Calu3 (cell line): ENCODE measurements at regions not wholly inside any gene's neighbourhood (a gene's known extent, or its start where the extent isn't known, plus 50 kb on each side); places are given as distances from the start of the nearest gene placed in this dataset.
A peak's percentile ranks its signal among the peaks of the same experiment; 100 is the strongest.
"Not testable (repeated sequence)": the region's sequence is repeated elsewhere in the genome, so short reads cannot be mapped to it uniquely, and the experiment has no call there.

Source experiments
- BruUV-seq: library from RNA; stranded (reverse); fragments of 400-500 nt; replicated peaks from 2 replicates; lab custom pipeline; 2021; lab: Mats Ljungman, UMichigan
- CTCF ChIA-PET: fragments of 300-600 bp; sonication (Branson Sonifier 250); formaldehyde crosslinking; loops from one replicate; lab custom pipeline; 2022; ENCODE audit warnings: antibody characterized with exemption; lab: Charles Lee
- DNase-seq: peaks from one replicate; pipeline ENCODE4 v3.0.0; 2022
- H3K27ac Mint-ChIP-seq: one replicate; pipeline ENCODE4 v1.8.0; 2022; ENCODE audit warnings: mixed read lengths; ENCODE audit not compliant: unreplicated experiment
- H3K27me3 Mint-ChIP-seq: one replicate; pipeline ENCODE4 v1.8.0; 2022; ENCODE audit warnings: mixed read lengths; ENCODE audit not compliant: unreplicated experiment
- H3K36me3 Mint-ChIP-seq: one replicate; pipeline ENCODE4 v1.8.0; 2022; ENCODE audit warnings: mild to moderate bottlenecking, moderate library complexity, mixed read lengths; ENCODE audit not compliant: insufficient read depth, unreplicated experiment
- H3K4me1 Mint-ChIP-seq: one replicate; pipeline ENCODE4 v1.8.0; 2022; ENCODE audit warnings: mild to moderate bottlenecking, low read depth, mixed read lengths; ENCODE audit not compliant: unreplicated experiment
- H3K4me3 Mint-ChIP-seq: one replicate; pipeline ENCODE4 v1.8.0; 2022; ENCODE audit warnings: mild to moderate bottlenecking, low read depth, moderate library complexity, mixed read lengths; ENCODE audit not compliant: unreplicated experiment
- H3K9me3 Mint-ChIP-seq: one replicate; pipeline ENCODE4 v1.8.0; 2022; ENCODE audit warnings: low read depth, mixed read lengths; ENCODE audit not compliant: unreplicated experiment
- intact Hi-C: fragments of 100-400 bp; cut with micrococcal nuclease; formaldehyde crosslinking; loops from one replicate; pipeline ENCODE4 v1.10.0; 2022; ENCODE audit not compliant: unreplicated experiment

GRCh38 chr1:148679050-148679786 is 69.4 kb upstream of the NUDT4B start:
- H3K4me1 Mint-ChIP-seq, DNase-seq, H3K27ac Mint-ChIP-seq, CTCF ChIA-PET, H3K9me3 Mint-ChIP-seq, H3K36me3 Mint-ChIP-seq, H3K4me3 Mint-ChIP-seq, H3K27me3 Mint-ChIP-seq, intact Hi-C loops, BruUV-seq: not testable (repeated sequence)

DNA sequence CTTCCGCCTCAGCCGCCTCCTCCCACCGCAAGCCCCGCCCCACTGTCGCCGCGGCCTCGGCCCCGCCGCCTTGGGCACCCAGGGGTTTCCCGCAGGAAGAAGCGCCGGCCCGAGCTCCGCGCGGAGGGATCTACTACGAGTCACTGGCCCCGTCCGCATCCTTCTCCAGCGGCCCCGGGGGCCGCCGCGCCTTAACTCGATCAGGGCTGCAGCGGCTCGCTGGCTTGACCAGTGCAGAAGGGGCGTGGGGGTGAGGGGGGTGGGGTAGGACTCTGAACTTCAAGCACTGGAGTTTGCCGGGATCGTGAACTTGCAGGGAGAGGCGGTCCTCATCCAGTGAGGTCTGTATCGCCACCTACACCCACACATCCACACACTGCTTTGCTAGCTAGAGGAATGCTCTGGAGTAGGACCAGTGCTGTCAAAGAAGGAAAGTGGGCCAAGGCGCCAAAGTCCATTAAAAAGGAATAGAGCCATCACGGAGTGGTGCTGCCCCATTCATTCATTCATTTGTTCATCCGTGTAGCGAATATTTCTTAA is 68.7 kb upstream of the NUDT4B start:
- H3K27ac Mint-ChIP-seq, DNase-seq, H3K36me3 Mint-ChIP-seq, H3K9me3 Mint-ChIP-seq, H3K27me3 Mint-ChIP-seq, intact Hi-C loops, CTCF ChIA-PET, H3K4me1 Mint-ChIP-seq, H3K4me3 Mint-ChIP-seq: not testable (repeated sequence)
- TSS peak; percentile 51 for BruUV-seq

DNA sequence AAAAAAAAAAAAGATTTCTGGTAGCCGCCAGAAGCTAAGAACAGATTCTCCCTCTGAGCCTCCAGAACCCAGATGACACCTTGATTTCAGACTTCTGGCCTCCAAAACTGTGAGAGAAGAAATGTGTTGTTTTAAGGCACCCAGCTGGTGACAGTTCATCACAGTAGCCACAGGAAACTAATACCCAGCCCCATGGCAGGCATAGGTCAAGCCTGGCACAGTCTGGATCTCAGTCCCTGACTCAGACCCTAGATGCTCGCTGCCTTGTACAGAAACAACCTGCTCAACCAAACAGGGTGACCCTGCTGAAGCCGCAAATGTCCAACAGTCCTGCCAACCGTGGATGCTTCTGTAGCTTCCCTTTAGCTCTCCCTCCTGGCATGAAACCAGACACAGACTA is 61.8 kb upstream of the NUDT4B start:
- CTCF ChIA-PET, H3K27ac Mint-ChIP-seq: not testable (repeated sequence)

GRCh38 chr1:148687376-148687775 is 61.2 kb upstream of the NUDT4B start:
- H3K27ac Mint-ChIP-seq, H3K36me3 Mint-ChIP-seq, BruUV-seq, H3K4me1 Mint-ChIP-seq, H3K27me3 Mint-ChIP-seq, intact Hi-C loops, H3K9me3 Mint-ChIP-seq, DNase-seq, H3K4me3 Mint-ChIP-seq, CTCF ChIA-PET: not testable (repeated sequence)

More for the DNA sequence above, 61.8 kb upstream of the NUDT4B start:
- H3K4me3 Mint-ChIP-seq, H3K36me3 Mint-ChIP-seq, H3K27me3 Mint-ChIP-seq, H3K9me3 Mint-ChIP-seq, intact Hi-C loops, BruUV-seq, DNase-seq, H3K4me1 Mint-ChIP-seq: not testable (repeated sequence)
